ENCODE measurements at regions not wholly inside any gene's neighbourhood (a gene's known extent, or its start where the extent isn't known, plus 50 kb on each side); places are given as distances from the start of the nearest gene placed in this dataset.
"Not testable (repeated sequence)": the region's sequence is repeated elsewhere in the genome, so short reads cannot be mapped to it uniquely, and the experiment has no call there.

DNA sequence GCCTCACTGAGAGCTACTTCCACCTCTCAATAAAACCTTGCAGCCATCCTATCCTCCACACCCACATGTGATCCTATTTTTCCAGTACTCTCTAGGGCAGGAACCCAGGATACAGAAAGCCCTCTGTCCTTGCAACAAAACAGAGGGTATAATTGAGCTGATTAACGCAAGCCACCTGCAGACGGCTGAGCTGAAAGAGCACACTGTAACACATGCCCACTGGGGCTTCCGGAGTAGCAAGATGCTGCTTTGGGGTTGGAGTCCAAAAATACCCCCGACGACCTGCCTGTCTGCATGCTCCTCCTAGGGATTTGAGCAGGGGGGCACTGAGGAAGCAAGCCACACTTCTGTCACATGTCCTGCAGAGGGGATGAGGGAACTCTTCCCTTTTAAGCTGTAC lies 401.1 kb upstream of the FOXG1 start:
- H3K9me3 Mint-ChIP-seq: peaks cover 43% of the 10 kb centered on the region
- H3K4me1 Mint-ChIP-seq (ENCODE audit: low read depth): no peaks in the 10 kb centered on the region
- H3K36me3 Mint-ChIP-seq (ENCODE audit: low read depth): no peaks in the 10 kb centered on the region
- H3K4me3 Mint-ChIP-seq: no peak overlapping the region
- no peak overlapping the region for H3K27ac Mint-ChIP-seq
- no peaks in the 10 kb centered on the region for H3K27me3 Mint-ChIP-seq (ENCODE audit: low read depth)

DNA sequence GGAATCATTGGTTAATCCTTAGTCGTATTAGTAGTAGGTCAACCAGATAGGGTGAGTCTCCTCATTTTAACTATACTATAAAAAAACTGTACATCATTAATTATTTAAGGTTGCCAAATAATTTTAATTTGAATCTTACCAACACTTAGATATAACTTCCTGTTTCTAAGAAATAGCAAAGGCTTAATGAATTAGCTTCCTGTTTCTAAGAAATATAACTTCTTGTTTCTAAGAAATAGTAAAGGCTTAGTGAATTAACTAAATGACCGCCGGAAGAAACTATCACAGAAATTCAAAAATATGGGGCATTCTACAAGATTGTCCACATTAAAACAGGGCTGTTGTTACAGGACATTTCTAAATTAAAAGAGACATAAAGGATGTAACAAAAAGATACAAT lies 392.9 kb upstream of the FOXG1 start:
- Mint-ChIP-seq H3K27me3 (ENCODE audit: low read depth) (no peaks in the 10 kb centered on the region), H3K4me1 (ENCODE audit: low read depth) (no peaks in the 10 kb centered on the region), H3K9me3 (peaks cover 22% of the 10 kb centered on the region), H3K4me3 (no peak overlapping the region), H3K36me3 (ENCODE audit: low read depth) (no peaks in the 10 kb centered on the region), H3K27ac (no peak overlapping the region)

DNA sequence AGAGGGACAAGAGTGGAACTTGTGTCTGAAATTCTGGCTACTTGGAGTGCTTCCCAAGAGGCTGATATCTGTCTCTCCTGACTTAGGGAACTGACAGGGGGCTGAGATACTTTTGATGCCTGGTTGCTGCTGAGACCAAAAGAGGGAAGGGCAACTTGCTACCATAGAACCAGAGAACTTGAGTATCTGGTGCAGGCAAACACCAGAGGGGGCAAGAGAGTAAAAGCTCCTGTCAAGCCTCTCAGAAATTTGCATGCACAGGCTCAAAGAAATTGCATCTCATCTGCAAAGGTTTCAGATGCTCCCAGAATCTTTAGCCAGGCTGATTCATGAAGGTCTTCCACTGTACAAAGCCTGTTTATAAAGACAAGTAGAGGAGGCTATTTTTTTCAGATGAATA lies 391.3 kb upstream of the FOXG1 start:
- Mint-ChIP-seq H3K36me3 (ENCODE audit: low read depth) (no peaks in the 10 kb centered on the region), H3K9me3 (peaks cover 15% of the 10 kb centered on the region), H3K4me3 (no peak overlapping the region), H3K27ac (no peak overlapping the region), H3K4me1 (ENCODE audit: low read depth) (no peaks in the 10 kb centered on the region), H3K27me3 (ENCODE audit: low read depth) (no peaks in the 10 kb centered on the region)

DNA sequence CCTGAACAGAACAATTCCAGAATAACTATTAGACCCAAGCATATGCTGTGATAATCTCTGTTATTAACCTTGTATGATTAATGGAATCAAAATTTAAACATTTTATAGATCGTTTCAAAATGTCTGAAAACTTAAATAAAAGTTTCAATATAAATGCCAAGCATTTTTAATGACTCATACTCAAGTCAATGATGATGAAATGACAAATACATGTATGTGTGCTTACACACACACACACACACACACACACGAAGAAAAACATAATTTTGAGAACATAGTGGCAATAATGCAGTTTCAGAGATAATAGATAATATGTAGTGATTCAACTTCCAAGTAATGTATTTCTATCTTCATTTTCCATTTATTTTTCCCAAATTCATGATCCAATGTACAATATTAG lies 384.9 kb upstream of the FOXG1 start:
- H3K27me3 Mint-ChIP-seq (ENCODE audit: low read depth): no peaks in the 10 kb centered on the region
- H3K36me3 Mint-ChIP-seq (ENCODE audit: low read depth): no peaks in the 10 kb centered on the region
- peaks cover 12% of the 10 kb centered on the region for H3K9me3 Mint-ChIP-seq
- H3K4me1 Mint-ChIP-seq (ENCODE audit: low read depth): no peaks in the 10 kb centered on the region
- H3K4me3 Mint-ChIP-seq: no peak overlapping the region
- H3K27ac Mint-ChIP-seq: no peak overlapping the region

DNA sequence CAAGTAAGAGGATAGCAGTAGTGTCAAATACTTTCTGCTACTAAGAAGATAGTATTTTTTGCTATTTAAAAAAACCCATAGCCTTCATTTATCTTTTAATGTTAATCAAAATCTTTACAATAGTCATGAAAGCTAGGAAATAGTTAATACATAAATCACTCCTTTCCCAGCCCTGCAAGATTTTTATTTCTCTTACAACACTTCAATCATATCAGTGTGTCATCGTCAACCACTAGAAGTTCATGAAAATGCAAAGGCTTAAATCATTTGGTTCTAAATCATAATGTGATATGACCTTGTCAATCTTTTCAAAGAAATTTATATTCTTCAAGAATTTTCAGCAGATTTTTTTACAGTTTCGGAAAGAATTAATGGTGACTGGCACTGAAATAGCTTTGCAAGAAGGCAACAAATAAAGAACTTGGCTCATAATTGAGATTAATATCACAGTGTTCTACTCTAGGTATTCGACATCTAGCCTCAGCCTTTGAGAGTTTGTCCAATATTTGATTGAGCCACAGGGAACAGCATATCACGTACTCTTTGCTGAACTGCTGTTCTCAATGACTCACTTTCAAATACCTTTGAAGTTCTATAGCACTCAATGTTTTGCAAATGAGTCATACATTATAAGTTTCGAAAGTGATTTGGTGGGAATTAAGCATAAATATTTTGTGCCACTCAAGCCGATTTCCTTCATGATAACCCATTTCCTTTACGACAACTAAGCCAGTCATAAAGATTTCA lies 384.0 kb upstream of the FOXG1 start:
- no peak overlapping the region for H3K4me3 Mint-ChIP-seq

DNA sequence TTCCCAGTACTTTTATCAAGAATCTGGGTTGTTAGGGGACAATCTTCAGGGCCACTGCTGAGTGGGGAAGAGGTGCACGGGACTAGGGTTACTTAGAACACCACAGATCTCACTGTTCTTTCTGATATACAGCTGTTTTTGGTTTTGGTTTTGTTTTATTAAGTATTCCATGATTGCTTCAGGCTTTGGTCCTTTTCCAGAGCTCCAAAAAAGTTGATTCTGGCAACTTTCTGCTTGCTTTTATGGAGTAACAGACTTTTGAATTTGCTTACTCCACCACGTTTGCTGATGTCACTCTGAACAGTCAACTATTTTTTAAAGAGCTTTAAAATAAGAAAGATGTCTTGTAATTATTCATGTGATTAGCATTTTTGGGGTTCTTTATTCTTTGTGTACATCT lies 368.1 kb upstream of the FOXG1 start:
- Mint-ChIP-seq H3K4me1 (ENCODE audit: low read depth) (no peaks in the 10 kb centered on the region), H3K36me3 (ENCODE audit: low read depth) (no peaks in the 10 kb centered on the region), H3K27ac (no peak overlapping the region), H3K9me3 (peaks cover 8% of the 10 kb centered on the region), H3K4me3 (no peak overlapping the region), H3K27me3 (ENCODE audit: low read depth) (no peaks in the 10 kb centered on the region)

More for the DNA sequence above, 384.0 kb upstream of the FOXG1 start:
- Mint-ChIP-seq H3K27ac (no peak overlapping the region), H3K9me3 (peaks cover 16% of the 10 kb centered on the region), H3K4me1 (ENCODE audit: low read depth) (no peaks in the 10 kb centered on the region), H3K27me3 (ENCODE audit: low read depth) (no peaks in the 10 kb centered on the region), H3K36me3 (ENCODE audit: low read depth) (no peaks in the 10 kb centered on the region)

DNA sequence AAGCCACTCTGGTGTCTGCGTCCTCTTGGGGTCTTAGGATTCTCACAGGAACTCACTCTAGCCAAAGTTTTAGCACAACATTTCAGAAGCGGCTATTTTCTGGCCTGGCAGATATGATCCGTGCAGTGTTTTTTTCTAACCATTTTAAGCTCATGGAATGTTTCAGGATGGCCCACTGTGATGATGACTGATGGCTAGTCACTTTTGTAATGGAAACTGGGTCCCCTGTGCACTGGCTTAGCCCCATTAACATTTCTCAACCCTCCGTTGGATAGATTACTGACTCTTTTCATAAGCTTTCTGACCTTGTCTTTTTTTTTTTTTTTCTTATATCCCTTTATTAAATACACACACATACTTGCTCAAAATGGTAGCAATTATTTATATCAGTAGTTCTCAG lies 364.9 kb upstream of the FOXG1 start:
- not testable (repeated sequence) for H3K36me3 Mint-ChIP-seq (ENCODE audit: low read depth)

DNA sequence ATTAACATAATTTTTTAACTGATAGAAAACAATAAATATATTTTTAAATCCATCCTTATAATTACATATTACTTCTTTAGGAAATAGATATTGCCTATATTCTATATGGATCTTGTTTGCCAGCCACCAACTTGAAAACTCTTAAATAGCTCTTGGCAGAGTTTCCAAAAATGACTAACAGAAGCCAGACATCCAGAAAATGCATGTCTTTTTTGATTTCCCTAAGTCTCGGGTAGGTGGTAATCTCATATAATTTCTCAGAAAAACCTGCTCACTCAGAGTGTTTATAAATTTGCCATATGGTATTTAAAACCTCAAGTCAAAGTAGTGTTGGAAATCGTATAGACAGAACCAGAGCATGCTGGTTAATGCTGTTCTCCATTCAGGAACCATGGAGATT lies 360.4 kb upstream of the FOXG1 start:
- Mint-ChIP-seq H3K27ac (no peak overlapping the region), H3K9me3 (peaks cover 30% of the 10 kb centered on the region)

More for the DNA sequence above, 364.9 kb upstream of the FOXG1 start:
- not testable (repeated sequence) for H3K27ac Mint-ChIP-seq; H3K4me3 Mint-ChIP-seq; H3K27me3 Mint-ChIP-seq (ENCODE audit: low read depth); H3K9me3 Mint-ChIP-seq; H3K4me1 Mint-ChIP-seq (ENCODE audit: low read depth)

DNA sequence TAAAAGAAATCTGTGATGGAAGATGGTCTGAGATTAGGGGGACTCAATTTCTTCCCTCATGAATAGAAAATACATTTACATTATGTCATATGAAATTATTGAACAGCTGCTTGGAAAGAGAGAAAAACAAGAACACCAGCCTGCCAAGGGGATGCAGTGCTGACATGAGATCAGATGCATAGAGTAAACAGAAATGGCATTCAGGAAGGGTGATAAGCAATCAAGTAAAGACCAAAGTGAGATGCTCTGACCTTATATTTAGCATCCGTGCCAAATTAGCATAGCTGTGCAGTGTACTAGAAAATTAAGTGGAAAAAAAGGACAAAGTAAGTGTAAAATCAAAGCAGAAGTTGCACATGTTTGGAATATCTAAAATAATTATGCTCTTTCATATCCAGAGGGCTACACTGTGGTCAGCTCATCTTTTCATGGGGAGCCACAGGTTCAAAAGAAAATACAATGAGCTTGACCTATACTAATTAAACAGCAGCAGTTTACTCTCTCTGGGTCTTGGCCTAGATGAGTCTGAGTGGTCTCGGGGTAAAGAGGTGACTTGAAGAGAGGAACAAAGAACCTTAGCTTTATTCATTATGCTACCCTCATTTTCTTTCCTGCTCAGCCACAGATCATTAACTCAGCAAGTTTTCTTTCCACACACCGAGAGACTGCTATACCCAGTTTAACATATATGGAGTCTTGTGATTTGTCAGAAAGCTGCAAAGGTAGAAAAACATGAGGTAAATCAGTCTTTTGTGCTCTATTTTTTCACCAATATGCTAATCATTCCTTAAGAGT lies 359.4 kb upstream of the FOXG1 start:
- no peaks in the 10 kb centered on the region for H3K4me1 Mint-ChIP-seq (ENCODE audit: low read depth)
- H3K9me3 Mint-ChIP-seq: peaks cover 35% of the 10 kb centered on the region
- no peaks in the 10 kb centered on the region for H3K27me3 Mint-ChIP-seq (ENCODE audit: low read depth)
- H3K36me3 Mint-ChIP-seq (ENCODE audit: low read depth): no peaks in the 10 kb centered on the region
- no peak overlapping the region for H3K4me3 Mint-ChIP-seq
- H3K27ac Mint-ChIP-seq: no peak overlapping the region

More for the DNA sequence above, 360.4 kb upstream of the FOXG1 start:
- H3K4me3 Mint-ChIP-seq: no peak overlapping the region
- no peaks in the 10 kb centered on the region for H3K36me3 Mint-ChIP-seq (ENCODE audit: low read depth)
- no peaks in the 10 kb centered on the region for H3K4me1 Mint-ChIP-seq (ENCODE audit: low read depth)
- H3K27me3 Mint-ChIP-seq (ENCODE audit: low read depth): no peaks in the 10 kb centered on the region

DNA sequence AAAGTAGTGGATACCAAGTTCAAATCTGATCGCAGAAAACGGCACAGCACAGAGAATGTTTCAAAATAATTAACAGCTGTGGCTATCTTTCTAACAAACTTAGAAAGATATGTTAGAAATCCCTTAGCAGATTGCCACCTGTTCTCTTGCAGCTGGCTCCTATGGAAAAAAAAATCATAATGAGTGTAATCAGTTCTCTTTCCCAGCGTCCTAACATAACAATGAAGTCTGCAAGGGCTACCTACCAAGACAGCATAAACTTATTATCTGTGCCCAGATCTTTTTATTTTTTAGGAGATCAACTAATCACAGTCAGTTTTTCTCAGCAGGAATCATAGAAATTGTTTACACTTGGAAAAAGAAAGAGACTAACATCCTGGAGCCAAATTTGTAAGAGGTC lies 358.6 kb upstream of the FOXG1 start:
- H3K4me1 Mint-ChIP-seq (ENCODE audit: low read depth): no peaks in the 10 kb centered on the region
- peaks cover 38% of the 10 kb centered on the region for H3K9me3 Mint-ChIP-seq
- no peaks in the 10 kb centered on the region for H3K27me3 Mint-ChIP-seq (ENCODE audit: low read depth)
- H3K4me3 Mint-ChIP-seq: no peak overlapping the region
- H3K27ac Mint-ChIP-seq: no peak overlapping the region
- H3K36me3 Mint-ChIP-seq (ENCODE audit: low read depth): no peaks in the 10 kb centered on the region

DNA sequence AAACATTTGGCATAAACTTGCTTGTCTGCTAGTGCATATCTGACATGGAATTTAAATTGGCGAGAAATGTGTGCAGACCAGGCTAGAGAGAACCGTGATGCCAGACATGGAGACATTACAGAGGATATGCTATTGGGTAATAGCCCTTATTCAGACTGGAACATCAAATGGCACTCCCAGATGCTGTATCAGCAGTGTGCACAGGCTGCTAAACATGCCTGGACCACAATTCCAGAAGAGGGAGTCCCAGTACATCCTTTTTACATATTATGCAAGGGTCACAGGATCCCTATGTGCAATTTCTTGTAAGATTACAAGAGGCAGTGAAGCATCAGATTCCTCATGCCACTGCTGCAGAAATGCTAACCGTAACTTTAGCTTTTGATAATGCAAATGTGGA lies 354.5 kb upstream of the FOXG1 start:
- Mint-ChIP-seq H3K4me1 (ENCODE audit: low read depth) (no peaks in the 10 kb centered on the region), H3K36me3 (ENCODE audit: low read depth) (no peaks in the 10 kb centered on the region), H3K4me3 (no peak overlapping the region), H3K27me3 (ENCODE audit: low read depth) (no peaks in the 10 kb centered on the region), H3K9me3 (peaks cover 41% of the 10 kb centered on the region), H3K27ac (no peak overlapping the region)

DNA sequence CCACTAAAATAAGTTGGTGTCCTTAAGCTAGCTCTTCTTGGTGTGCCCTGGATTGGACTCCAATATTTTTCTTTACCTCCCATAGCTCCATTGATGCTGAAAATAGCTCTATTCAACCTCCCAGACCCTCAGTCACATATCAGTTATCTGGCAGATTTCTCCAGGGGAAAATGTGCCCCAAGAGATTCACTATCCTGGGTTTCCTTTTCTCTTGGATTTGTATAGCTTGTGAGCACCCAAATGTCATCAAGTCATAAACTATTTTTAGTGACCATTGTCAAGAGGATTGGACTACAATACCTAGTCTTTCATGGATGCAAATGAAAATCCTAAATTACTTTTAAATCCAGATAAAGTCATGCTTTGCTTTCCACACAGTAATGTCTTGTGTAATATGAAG lies 339.6 kb upstream of the FOXG1 start:
- no peaks in the 10 kb centered on the region for H3K36me3 Mint-ChIP-seq (ENCODE audit: low read depth)
- H3K27me3 Mint-ChIP-seq (ENCODE audit: low read depth): no peaks in the 10 kb centered on the region
- no peak overlapping the region for H3K27ac Mint-ChIP-seq
- no peak overlapping the region for H3K4me3 Mint-ChIP-seq
- H3K4me1 Mint-ChIP-seq (ENCODE audit: low read depth): no peaks in the 10 kb centered on the region
- H3K9me3 Mint-ChIP-seq: peaks cover 30% of the 10 kb centered on the region

DNA sequence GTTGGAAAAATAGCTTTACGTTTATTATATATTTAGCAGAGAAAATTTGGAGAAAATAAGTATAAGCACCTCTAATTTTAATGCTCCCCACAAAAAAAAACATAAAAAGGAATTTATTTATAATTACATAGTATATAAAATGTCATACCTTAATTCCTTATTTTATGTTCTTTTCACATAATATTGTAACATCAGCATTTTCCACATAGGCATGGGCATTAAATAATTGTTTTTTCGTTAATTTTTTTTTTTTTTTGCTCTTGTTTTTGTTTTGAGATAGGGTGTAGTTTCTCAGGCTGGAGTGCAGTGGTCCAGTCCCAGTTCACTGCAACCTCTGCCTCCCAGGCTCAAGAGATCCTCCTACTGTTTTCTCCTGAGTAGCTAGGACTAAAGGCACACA lies 329.8 kb upstream of the FOXG1 start:
- Mint-ChIP-seq H3K36me3 (ENCODE audit: low read depth) (no peaks in the 10 kb centered on the region), H3K27ac (no peak overlapping the region), H3K4me1 (ENCODE audit: low read depth) (no peaks in the 10 kb centered on the region), H3K27me3 (ENCODE audit: low read depth) (no peaks in the 10 kb centered on the region), H3K9me3 (peaks cover 33% of the 10 kb centered on the region), H3K4me3 (no peak overlapping the region)

DNA sequence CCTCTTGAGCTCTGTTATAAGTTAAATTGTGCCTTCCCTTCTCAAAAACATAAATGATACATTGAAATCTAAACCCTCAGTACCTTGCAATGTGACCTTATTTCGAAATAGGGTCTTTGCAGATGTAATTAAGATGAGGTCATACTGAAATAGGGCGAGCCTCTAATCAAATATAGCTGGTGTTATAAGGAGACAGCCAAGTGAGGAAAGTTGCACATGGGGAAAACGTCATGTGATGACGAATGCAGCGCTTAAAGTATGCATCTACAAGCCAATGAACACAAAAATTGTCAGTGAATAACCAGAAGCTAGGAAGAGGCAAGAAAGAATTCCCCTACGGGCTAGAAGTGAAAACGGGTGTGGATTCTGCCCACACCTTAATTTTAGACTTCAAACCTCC lies 305.2 kb upstream of the FOXG1 start:
- Mint-ChIP-seq H3K27me3 (ENCODE audit: low read depth) (no peaks in the 10 kb centered on the region), H3K9me3 (peaks cover 28% of the 10 kb centered on the region), H3K4me3 (no peak overlapping the region), H3K4me1 (ENCODE audit: low read depth) (no peaks in the 10 kb centered on the region), H3K36me3 (ENCODE audit: low read depth) (no peaks in the 10 kb centered on the region), H3K27ac (no peak overlapping the region)

DNA sequence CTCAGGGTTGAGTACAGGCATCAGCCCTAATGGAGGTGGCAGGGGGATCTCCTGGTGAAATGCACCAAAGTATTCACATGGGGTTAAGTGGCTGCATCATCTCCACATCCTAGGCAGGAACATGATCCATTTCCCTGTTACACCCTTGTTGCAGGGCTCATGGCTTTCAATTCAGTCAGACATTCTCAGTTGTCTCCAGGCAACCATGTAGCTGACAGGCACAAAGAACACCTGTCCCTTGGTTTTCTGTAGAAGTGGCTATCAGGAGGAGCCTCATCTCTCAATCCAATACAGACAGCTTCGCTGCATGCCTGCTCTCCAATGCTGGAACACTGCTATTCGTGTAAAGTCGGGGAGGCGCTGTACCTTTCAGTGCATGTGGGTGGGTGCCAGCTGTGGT lies 299.0 kb upstream of the FOXG1 start:
- Mint-ChIP-seq H3K27ac (no peak overlapping the region), H3K27me3 (ENCODE audit: low read depth) (no peaks in the 10 kb centered on the region), H3K36me3 (ENCODE audit: low read depth) (peaks cover 1% of the 10 kb centered on the region), H3K4me1 (ENCODE audit: low read depth) (no peaks in the 10 kb centered on the region), H3K4me3 (no peak overlapping the region), H3K9me3 (peaks cover 40% of the 10 kb centered on the region)

Data from T-helper 1 cell treated with Interleukin-12 subunit alpha and Interleukin-12 subunit beta and Interleukin-4 antibody, amounts not matched to agents 30 μg/mL and 1 μg/mL, for 36 hours (primary cell).